DND-41 (cell line): ENCODE measurements at regions not wholly inside any gene's neighbourhood (a gene's known extent, or its start where the extent isn't known, plus 50 kb on each side); places are given as distances from the start of the nearest gene placed in this dataset.

Experiments used
- ATAC-seq: fragments of 200-7000 bp; cut with Tn5 transposase; 3 replicates; pipeline ENCODE4 v1.9.1; 2021; ENCODE audit warnings: low read depth; ENCODE audit not compliant: insufficient read depth
- DNase-seq: peaks from one replicate; pipeline ENCODE4 v3.0.0-alpha.2; 2020
- H2AFZ ChIP-seq: 2 replicates; pipeline ENCODE4 v1.6.0; 2012; ENCODE audit warnings: low read depth, low read length
- H3K27ac ChIP-seq: 2 replicates; pipeline ENCODE4 v1.5.1; 2012; ENCODE audit warnings: low read length, inconsistent platforms
- H3K27me3 ChIP-seq: fragments of 200-600 bp; sonication (generic); 2 replicates; pipeline ENCODE4 v1.6.0; 2012; ENCODE audit warnings: low read length, mild to moderate bottlenecking, inconsistent platforms; ENCODE audit not compliant: insufficient read depth, poor library complexity
- H3K36me3 ChIP-seq: 2 replicates; pipeline ENCODE4 v1.5.1; 2012; ENCODE audit warnings: low read length, inconsistent platforms; ENCODE audit not compliant: insufficient read depth
- H3K4me1 ChIP-seq: 2 replicates; pipeline ENCODE4 v1.5.1; 2012; ENCODE audit warnings: mild to moderate bottlenecking, low read length; ENCODE audit not compliant: insufficient read depth
- H3K4me2 ChIP-seq: 2 replicates; pipeline ENCODE4 v1.6.0; 2012; ENCODE audit warnings: mild to moderate bottlenecking, moderate library complexity, low read length, inconsistent platforms; ENCODE audit not compliant: insufficient read depth
- H3K4me3 ChIP-seq, 2 experiments: fragments of 200-600 bp in 1 of 2; shearing (Covaris generic) in 1 of 2; 2 replicates each; pipeline ENCODE4 v1.5.1; 2012 to 2016; ENCODE audit warnings: inconsistent platforms in 2 of 2, low read length in 2 of 2, mild to moderate bottlenecking in 2 of 2, low read depth in 1 of 2, moderate library complexity in 1 of 2
- H3K79me2 ChIP-seq: 2 replicates; pipeline ENCODE4 v1.6.0; 2012; ENCODE audit warnings: low read length, inconsistent platforms; ENCODE audit not compliant: insufficient read depth
- H3K9ac ChIP-seq: 2 replicates; pipeline ENCODE4 v1.6.0; 2012; ENCODE audit warnings: low read depth, mild to moderate bottlenecking, inconsistent platforms, low read length, moderate library complexity
- H3K9me3 ChIP-seq: 2 replicates; pipeline ENCODE4 v1.5.1; 2012; ENCODE audit warnings: low read length, moderate library complexity, mild to moderate bottlenecking, inconsistent platforms; ENCODE audit not compliant: insufficient read depth, severe bottlenecking
- H4K20me1 ChIP-seq: 2 replicates; pipeline ENCODE4 v1.6.0; 2012; ENCODE audit warnings: low read length; ENCODE audit not compliant: insufficient read depth
- CTCF ChIP-seq: IDR thresholded peaks from 2 replicates; pipeline ENCODE4 v1.5.1; 2012; ENCODE audit warnings: borderline replicate concordance, low read length, moderate library complexity, mild to moderate bottlenecking; ENCODE audit not compliant: poor library complexity, severe bottlenecking; ENCODE audit errors: extremely low read depth
- EZH2 ChIP-seq: IDR thresholded peaks from 3 replicates; pipeline ENCODE4 v1.6.1; 2012; ENCODE audit warnings: borderline replicate concordance, low read depth, mild to moderate bottlenecking, moderate library complexity, low read length, inconsistent platforms; ENCODE audit not compliant: severe bottlenecking

- no peaks in the 10 kb centered on the region for H3K4me1 ChIP-seq
- no peak overlapping the region for H2AFZ ChIP-seq
- no peak overlapping the region for H3K4me3 ChIP-seq
- no peak overlapping the region for H3K27ac ChIP-seq
- H4K20me1 ChIP-seq: no peaks in the 10 kb centered on the region
- H3K9ac ChIP-seq: no peak overlapping the region
- H3K27me3 ChIP-seq: peaks cover 8% of the 10 kb centered on the region
- H3K79me2 ChIP-seq: no peaks in the 10 kb centered on the region
- DNase-seq: no peak
- no peaks in the 10 kb centered on the region for H3K36me3 ChIP-seq
- no peak for ATAC-seq
- no peak for TF ChIP-seq EZH2
- no peak for TF ChIP-seq CTCF
- H3K9me3 ChIP-seq: no peaks in the 10 kb centered on the region
- H3K4me2 ChIP-seq: no peak overlapping the region
Measured at GRCh38 chr9:113687107-113687679, 188.9 kb upstream of the ZNF618 start.

GRCh38 chr9:113687680-113688371, 188.3 kb upstream of the ZNF618 start:
- Histone ChIP-seq H3K4me1 (no peaks in the 10 kb centered on the region), H3K9me3 (no peaks in the 10 kb centered on the region), H3K4me3 (no peak overlapping the region), H3K9ac (no peak overlapping the region), H4K20me1 (no peaks in the 10 kb centered on the region), H3K27ac (no peak overlapping the region), H3K4me2 (no peak overlapping the region), H2AFZ (no peak overlapping the region), H3K79me2 (no peaks in the 10 kb centered on the region), H3K27me3 (peaks cover 8% of the 10 kb centered on the region), H3K36me3 (no peaks in the 10 kb centered on the region)
- TF ChIP-seq CTCF: no peak
- TF ChIP-seq EZH2: no peak
- ATAC-seq (no peak), DNase-seq (no peak)

GRCh38 chr9:113690055-113690740, 185.9 kb upstream of the ZNF618 start:
- H3K4me1 ChIP-seq: no peaks in the 10 kb centered on the region
- no peaks in the 10 kb centered on the region for H4K20me1 ChIP-seq
- no peak overlapping the region for H2AFZ ChIP-seq
- ATAC-seq (no peak), DNase-seq (no peak)
- H3K27ac ChIP-seq: no peak overlapping the region
- H3K79me2 ChIP-seq: no peaks in the 10 kb centered on the region
- H3K36me3 ChIP-seq: no peaks in the 10 kb centered on the region
- peaks cover 8% of the 10 kb centered on the region for H3K27me3 ChIP-seq
- no peak overlapping the region for H3K9ac ChIP-seq
- H3K9me3 ChIP-seq: no peaks in the 10 kb centered on the region
- no peak overlapping the region for H3K4me3 ChIP-seq
- no peak for TF ChIP-seq EZH2
- TF ChIP-seq CTCF: no peak
- H3K4me2 ChIP-seq: no peak overlapping the region
